ENCODE measurements at regions not wholly inside any gene's neighbourhood (a gene's known extent, or its start where the extent isn't known, plus 50 kb on each side); places are given as distances from the start of the nearest gene placed in this dataset.
A peak's percentile ranks its signal among the peaks of the same experiment; 100 is the strongest.

GRCh38 chr2:129925381-129925780 is 54.1 kb upstream of the RAB6C start:
- H3K4me1 ChIP-seq (ENCODE audit: insufficient read depth), result peaks cover 13% of the 10 kb centered on the region
- no peaks in the 10 kb centered on the region for H3K9me3 ChIP-seq (ENCODE audit: low read depth)
- no peak for DNase-seq (ENCODE audit: low spot score)
- no peaks in the 10 kb centered on the region for H3K36me3 ChIP-seq (replicated peaks; ENCODE audit: insufficient read depth, low read depth)
- H3K9me2 ChIP-seq (replicated peaks; ENCODE audit: insufficient read depth), result no peaks in the 10 kb centered on the region
- no peak overlapping the region for H3K4me2 ChIP-seq
- peaks cover 22% of the 10 kb centered on the region for H3K27me3 ChIP-seq
- H4K20me1 ChIP-seq (ENCODE audit: insufficient read depth, poor library complexity, severe bottlenecking), result no peaks in the 10 kb centered on the region
- no peak overlapping the region for H3K4me3 ChIP-seq
- no peak for TF ChIP-seq CTCF (IDR thresholded peaks at IDR 0.05; ENCODE audit: poor library complexity)
- TF ChIP-seq EZH2phosphoT487 (IDR thresholded peaks at IDR 0.05; ENCODE audit: low read depth, severe bottlenecking, unreplicated experiment), result no peak
- no peak for TF ChIP-seq EZH2 (IDR thresholded peaks at IDR 0.05; ENCODE audit: borderline replicate concordance)
- no peaks in the 10 kb centered on the region for H3K79me2 ChIP-seq
- 69% methylated on average over 3 of the region's 3 CpGs for WGBS (ENCODE audit: low lambda C conversion rate, missing lambda C conversion rate)
- no peak overlapping the region for H2AFZ ChIP-seq
- no peak overlapping the region for H3K27ac ChIP-seq

- Histone ChIP-seq H3K27ac (no peak overlapping the region), H3K4me1 (ENCODE audit: insufficient read depth) (peaks cover 13% of the 10 kb centered on the region), H3K4me2 (no peak overlapping the region), H3K36me3 (replicated peaks; ENCODE audit: insufficient read depth, low read depth) (no peaks in the 10 kb centered on the region), H2AFZ (no peak overlapping the region), H3K9me2 (replicated peaks; ENCODE audit: insufficient read depth) (no peaks in the 10 kb centered on the region), H3K9me3 (ENCODE audit: low read depth) (no peaks in the 10 kb centered on the region), H3K27me3 (peaks cover 4% of the 10 kb centered on the region), H4K20me1 (ENCODE audit: insufficient read depth, poor library complexity, severe bottlenecking) (no peaks in the 10 kb centered on the region), H3K79me2 (no peaks in the 10 kb centered on the region), H3K4me3 (no peak overlapping the region)
- DNase-seq (ENCODE audit: low spot score), result no peak
- TF ChIP-seq EZH2 (IDR thresholded peaks at IDR 0.05; ENCODE audit: borderline replicate concordance) (no peak), CTCF (IDR thresholded peaks at IDR 0.05; ENCODE audit: poor library complexity) (no peak), EZH2phosphoT487 (IDR thresholded peaks at IDR 0.05; ENCODE audit: low read depth, severe bottlenecking, unreplicated experiment) (no peak)
- WGBS (ENCODE audit: low lambda C conversion rate, missing lambda C conversion rate), result 95% methylated on average over 1 of the region's 1 CpG
These were observed 51.8 kb upstream of the RAB6C start for GRCh38 chr2:129927696-129928095.

DNA sequence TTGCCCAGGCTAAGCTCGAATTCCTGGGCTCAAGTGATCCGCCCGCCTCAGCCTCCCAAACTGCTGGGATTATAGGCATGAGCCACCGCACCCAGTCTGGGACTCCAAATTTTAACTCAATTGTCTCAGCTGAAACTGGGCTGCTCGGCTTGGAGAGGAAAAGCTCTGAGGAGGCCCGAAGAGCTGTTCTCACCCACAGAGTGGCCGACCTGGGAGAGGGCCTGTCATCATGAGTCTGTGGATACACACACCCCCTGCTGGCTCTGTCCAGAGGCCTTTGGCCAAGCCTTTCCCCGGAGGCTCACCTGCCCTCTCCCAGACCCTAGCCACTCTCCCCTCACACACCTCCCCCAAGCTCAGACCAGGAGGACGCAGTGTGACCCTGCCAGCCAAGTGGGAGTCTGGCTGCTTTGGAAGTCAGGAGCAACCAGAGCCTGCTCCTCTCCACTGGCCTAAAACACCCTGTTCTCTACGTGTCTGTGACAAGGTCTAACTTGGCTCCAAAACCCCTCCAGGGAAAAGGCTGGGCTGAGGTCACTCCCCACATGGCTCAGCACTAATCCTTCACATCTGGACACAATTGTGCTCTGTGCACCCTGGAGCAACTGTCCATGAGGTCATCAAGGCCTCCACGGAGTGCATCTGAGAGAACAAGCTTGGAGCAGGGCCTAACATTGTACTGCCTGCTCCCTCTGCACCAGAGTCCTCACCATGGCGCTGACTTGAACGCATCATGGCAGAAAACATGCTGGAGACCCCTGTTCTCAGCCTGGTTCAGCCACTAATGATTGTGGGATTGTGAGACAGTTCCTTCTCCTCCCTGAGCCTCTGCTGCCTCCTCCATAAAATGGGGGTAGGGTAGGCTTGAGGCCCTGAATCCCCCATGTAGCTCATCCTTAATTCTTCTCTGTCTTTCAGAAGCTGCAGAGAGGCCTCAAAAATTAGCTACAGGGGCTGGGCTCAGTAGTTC is 49.9 kb upstream of the RAB6C start:
- no peak overlapping the region for H3K4me2 ChIP-seq
- peaks cover 4% of the 10 kb centered on the region for H3K27me3 ChIP-seq
- H2AFZ ChIP-seq, result no peak overlapping the region
- WGBS (ENCODE audit: low lambda C conversion rate, missing lambda C conversion rate), result 68% methylated on average over 13 of the region's 13 CpGs
- peak; percentile 45 for DNase-seq (ENCODE audit: low spot score)
- H3K9me2 ChIP-seq (replicated peaks; ENCODE audit: insufficient read depth), result no peaks in the 10 kb centered on the region
- no peaks in the 10 kb centered on the region for H3K9me3 ChIP-seq (ENCODE audit: low read depth)
- no peaks in the 10 kb centered on the region for H3K36me3 ChIP-seq (replicated peaks; ENCODE audit: insufficient read depth, low read depth)
- H3K4me3 ChIP-seq, result no peak overlapping the region
- peak overlapping the region; percentile 55 for H3K27ac ChIP-seq
- H3K79me2 ChIP-seq, result no peaks in the 10 kb centered on the region
- no peaks in the 10 kb centered on the region for H4K20me1 ChIP-seq (ENCODE audit: insufficient read depth, poor library complexity, severe bottlenecking)
- peaks cover 8% of the 10 kb centered on the region for H3K4me1 ChIP-seq (ENCODE audit: insufficient read depth)
- TF ChIP-seq EZH2phosphoT487 (IDR thresholded peaks at IDR 0.05; ENCODE audit: low read depth, severe bottlenecking, unreplicated experiment), result no peak
- no peak for TF ChIP-seq CTCF (IDR thresholded peaks at IDR 0.05; ENCODE audit: poor library complexity)
- TF ChIP-seq EZH2 (IDR thresholded peaks at IDR 0.05; ENCODE audit: borderline replicate concordance), result no peak

Small RNAs in the stretch of these regions (small RNA-seq; reads per million reads assigned to genes)
- gene RNA5SP103, result 0.16 reads per million
